HG03457 (cell line): ENCODE measurements at regions not wholly inside any gene's neighbourhood (a gene's known extent, or its start where the extent isn't known, plus 50 kb on each side); places are given as distances from the start of the nearest gene placed in this dataset.
"Not testable (repeated sequence)": the region's sequence is repeated elsewhere in the genome, so short reads cannot be mapped to it uniquely, and the experiment has no call there.

Experiments
- ATAC-seq: cut with Tn5 transposase; IDR thresholded peaks from one replicate; pipeline ENCODE4 v1.9.1; 2021; ENCODE audit warnings: moderate number of reproducible peaks; ENCODE audit not compliant: unreplicated experiment

- no peak for ATAC-seq
Measured at GRCh38 chr3:30458376-30459171, 147.8 kb upstream of the TGFBR2 start.

GRCh38 chr3:30461311-30461710, 145.1 kb upstream of the TGFBR2 start:
- ATAC-seq = no peak

GRCh38 chr3:30462721-30463470, 143.5 kb upstream of the TGFBR2 start:
- ATAC-seq = no peak

GRCh38 chr3:30464381-30464780, 142.0 kb upstream of the TGFBR2 start:
- no peak for ATAC-seq

- no peak for ATAC-seq
Measured at GRCh38 chr3:30465454-30465853, 140.9 kb upstream of the TGFBR2 start.

GRCh38 chr3:30467596-30468238, 138.7 kb upstream of the TGFBR2 start:
- no peak for ATAC-seq

GRCh38 chr3:30469133-30469532, 137.3 kb upstream of the TGFBR2 start:
- no peak for ATAC-seq

GRCh38 chr3:30470496-30470895, 135.9 kb upstream of the TGFBR2 start:
- ATAC-seq = no peak

GRCh38 chr3:30471066-30471465, 135.3 kb upstream of the TGFBR2 start:
- no peak for ATAC-seq

GRCh38 chr3:30471796-30472489, 134.5 kb upstream of the TGFBR2 start:
- ATAC-seq = no peak

- ATAC-seq = no peak
Measured at GRCh38 chr3:30473374-30474051, 132.9 kb upstream of the TGFBR2 start.

- no peak for ATAC-seq
Measured at GRCh38 chr3:30474371-30474770, 132.0 kb upstream of the TGFBR2 start.

- no peak for ATAC-seq
Measured at GRCh38 chr3:30475038-30475808, 131.2 kb upstream of the TGFBR2 start.

- no peak for ATAC-seq
Measured at GRCh38 chr3:30475809-30476178, 130.6 kb upstream of the TGFBR2 start.

- ATAC-seq = no peak
Measured at GRCh38 chr3:30476368-30477084, 129.9 kb upstream of the TGFBR2 start.

GRCh38 chr3:30477149-30477921, 129.1 kb upstream of the TGFBR2 start:
- no peak for ATAC-seq

- ATAC-seq = not testable (repeated sequence)
Measured at GRCh38 chr3:30479737-30480136, 126.7 kb upstream of the TGFBR2 start.

GRCh38 chr3:30480156-30480555, 126.2 kb upstream of the TGFBR2 start:
- not testable (repeated sequence) for ATAC-seq

GRCh38 chr3:30480587-30480986, 125.8 kb upstream of the TGFBR2 start:
- ATAC-seq = no peak
